HepG2 (cell line): ENCODE measurements at regions not wholly inside any gene's neighbourhood (a gene's known extent, or its start where the extent isn't known, plus 50 kb on each side); places are given as distances from the start of the nearest gene placed in this dataset.

Source experiments
- ATAC-seq: fragments of 200-7000 bp; cut with Tn5 transposase; 3 replicates; pipeline ENCODE4 v1.9.1; 2020; ENCODE audit warnings: mild to moderate bottlenecking, moderate library complexity
- BruUV-seq: library from RNA; stranded (reverse); fragments of 400-500 nt; replicated peaks from 2 replicates; lab custom pipeline; 2021; lab: Mats Ljungman, UMichigan
- CTCF ChIA-PET: fragments of 300-600 bp; formaldehyde crosslinking; extraction: SDS; loops from one replicate; lab custom pipeline; 2021; ENCODE audit warnings: low total read pairs, inconsistent platforms, low intra/inter-chr PET ratio; lab: Yijun Ruan, JAX
- POLR2A ChIA-PET: fragments of 350-600 bp; sonication (Branson Sonifier 250); formaldehyde crosslinking; loops from one replicate; lab custom pipeline; 2020; ENCODE audit warnings: antibody characterized with exemption, inconsistent platforms; lab: Yijun Ruan, JAX
- DNase-seq: peaks from one replicate; pipeline ENCODE4 v3.0.0-alpha.2; 2015; ENCODE audit warnings: low spot score
- FAIRE-seq: peaks from 3 replicates; lab custom pipeline; 2011; peaks lifted over from hg19 to GRCh38; lab: Jason Lieb, UNC
- H2AFZ ChIP-seq: one replicate; pipeline ENCODE4 v1.6.1; 2011; ENCODE audit warnings: low read length, inconsistent platforms
- H3K27ac ChIP-seq: fragments of 300-600 bp; 3 replicates; pipeline ENCODE4 v1.8.0; 2011; ENCODE audit warnings: mixed run types, mild to moderate bottlenecking, mixed read lengths, low read length, inconsistent platforms; ENCODE audit not compliant: insufficient read depth; ENCODE audit errors: extremely low read length
- H3K27me3 ChIP-seq, 2 experiments: fragments of 200-600 bp in 1 of 2; 2 replicates in 1 of 2; 3 replicates in 1 of 2; pipeline versions ENCODE4 v1.6.0 to v1.8.0; 2011; ENCODE audit warnings: low read length in 2 of 2, mild to moderate bottlenecking in 2 of 2, moderate library complexity in 2 of 2, inconsistent platforms in 1 of 2; ENCODE audit not compliant: insufficient read depth in 2 of 2, control insufficient read depth in 1 of 2
- H3K36me3 ChIP-seq, 2 experiments: fragments of 200-600 bp in 1 of 2; replicated peaks in 1 of 2; 2 replicates in 1 of 2; 3 replicates in 1 of 2; pipeline versions ENCODE4 v1.5.1 to v1.8.0; 2011; ENCODE audit warnings: low read length in 2 of 2, inconsistent platforms in 1 of 2; ENCODE audit not compliant: insufficient read depth in 2 of 2, control insufficient read depth in 1 of 2
- H3K4me1 ChIP-seq: 2 replicates; pipeline ENCODE4 v1.5.1; 2012; ENCODE audit warnings: low read length, inconsistent platforms; ENCODE audit not compliant: insufficient read depth
- H3K4me2 ChIP-seq: 2 replicates; pipeline ENCODE4 v1.6.0; 2011; ENCODE audit warnings: low read depth, low read length, inconsistent platforms
- H3K4me3 ChIP-seq, 3 experiments: fragments of 200-600 bp in 1 of 3; sonication (generic), shearing (Covaris generic) in 1 of 3; replicated peaks in 1 of 3; 2 replicates each; pipeline ENCODE4 v1.5.1; 2011 to 2016; ENCODE audit warnings: low read length in 3 of 3, inconsistent platforms in 2 of 3, low read depth in 2 of 3, mild to moderate bottlenecking in 2 of 3, control low read depth in 1 of 3, mixed read lengths in 1 of 3; ENCODE audit not compliant: insufficient read depth in 1 of 3
- H3K79me2 ChIP-seq: one replicate; pipeline ENCODE4 v1.6.1; 2011; ENCODE audit warnings: low read length, inconsistent platforms; ENCODE audit not compliant: insufficient read depth
- H3K9ac ChIP-seq: 2 replicates; pipeline ENCODE4 v1.6.0; 2011; ENCODE audit warnings: mild to moderate bottlenecking, low read depth, low read length, inconsistent platforms; ENCODE audit not compliant: insufficient read depth
- H3K9me3 ChIP-seq: 2 replicates; pipeline ENCODE4 v1.5.1; 2012; ENCODE audit warnings: mild to moderate bottlenecking, low read length
- H4K20me1 ChIP-seq: 2 replicates; pipeline ENCODE4 v1.6.0; 2011; ENCODE audit warnings: inconsistent platforms, mild to moderate bottlenecking, low read length, moderate library complexity; ENCODE audit not compliant: insufficient read depth
- CSRNP2 ChIP-seq: sonication (generic); formaldehyde crosslinking; conservative IDR thresholded peaks from 2 replicates; pipeline ENCODE4 v1.8.0; 2022; ENCODE audit warnings: low read depth, missing genetic modification reagents
- FOXP1 ChIP-seq, 2 experiments: fragments of 450-650 bp in 1 of 2; IDR thresholded peaks; 2 replicates each; pipeline ENCODE4 v1.6.1; 2017 to 2018; ENCODE audit warnings: antibody characterized with exemption in 1 of 2
- HOXA9 ChIP-seq: sonication (generic); formaldehyde crosslinking; IDR thresholded peaks from 2 replicates; pipeline ENCODE4 v1.8.1; 2022; ENCODE audit warnings: missing genetic modification reagents, mild to moderate bottlenecking, moderate library complexity, borderline replicate concordance
- KDM1A ChIP-seq: IDR thresholded peaks from 2 replicates; pipeline ENCODE4 v1.6.1; 2016; ENCODE audit warnings: missing compliant biosample characterization
- PATZ1 ChIP-seq: sonication (generic); formaldehyde crosslinking; IDR thresholded peaks from 2 replicates; pipeline ENCODE4 v1.4.0; 2020; ENCODE audit warnings: missing genetic modification reagents
- RFXANK ChIP-seq: IDR thresholded peaks from 2 replicates; pipeline ENCODE4 v1.6.1; 2016
- SCMH1 ChIP-seq: sonication (generic); formaldehyde crosslinking; IDR thresholded peaks from 2 replicates; pipeline ENCODE4 v1.9.0; 2021; ENCODE audit warnings: missing genetic modification reagents, mild to moderate bottlenecking, borderline replicate concordance
- SOX13 ChIP-seq, 3 experiments: fragments of 450-650 bp in 1 of 3; sonication (generic) in 1 of 3; formaldehyde crosslinking in 1 of 3; IDR thresholded peaks in 2 of 3; conservative IDR thresholded peaks in 1 of 3; 2 replicates each; pipeline versions ENCODE4 v1.5.0 to v1.6.1; 2016 to 2020; ENCODE audit warnings: antibody characterized with exemption in 1 of 3, mild to moderate bottlenecking in 1 of 3, missing compliant biosample characterization in 1 of 3, missing genetic modification reagents in 1 of 3, moderate library complexity in 1 of 3
- SRSF1 ChIP-seq: fragments of 200-400 bp; formaldehyde crosslinking; optimal IDR thresholded peaks from 2 replicates; pipeline ENCODE3; 2017; ENCODE audit warnings: mild to moderate bottlenecking, low read depth, low read length, moderate library complexity
- TAF15 ChIP-seq: fragments of 200-400 bp; formaldehyde crosslinking; IDR thresholded peaks from one replicate; pipeline ENCODE4 v1.6.1; 2018; ENCODE audit warnings: mild to moderate bottlenecking, low read depth, low read length; ENCODE audit not compliant: poor library complexity, severe bottlenecking
- TIGD3 ChIP-seq: sonication (generic); formaldehyde crosslinking; IDR thresholded peaks from 2 replicates; pipeline ENCODE4 v1.5.1; 2020; ENCODE audit warnings: mild to moderate bottlenecking, missing genetic modification reagents, borderline replicate concordance
- TOE1 ChIP-seq: sonication (generic); formaldehyde crosslinking; IDR thresholded peaks from 2 replicates; pipeline ENCODE4 v1.4.0; 2020; ENCODE audit warnings: mild to moderate bottlenecking, missing genetic modification reagents
- ZBTB1 ChIP-seq: sonication (generic); formaldehyde crosslinking; IDR thresholded peaks from 2 replicates; pipeline ENCODE4 v1.4.0; 2020; ENCODE audit warnings: missing genetic modification reagents, borderline replicate concordance
- ZKSCAN8 ChIP-seq: IDR thresholded peaks from 2 replicates; pipeline ENCODE4 v1.6.1; 2016; ENCODE audit warnings: borderline replicate concordance, missing genetic modification reagents, missing compliant biosample characterization
- ZNF235 ChIP-seq: sonication (generic); formaldehyde crosslinking; IDR thresholded peaks from 2 replicates; pipeline ENCODE4 v1.8.1; 2023; ENCODE audit warnings: mild to moderate bottlenecking, missing genetic modification reagents, borderline replicate concordance
- ZNF572 ChIP-seq: sonication (generic); formaldehyde crosslinking; IDR thresholded peaks from 2 replicates; pipeline ENCODE4 v1.5.1; 2020; ENCODE audit warnings: mild to moderate bottlenecking, missing genetic modification reagents
- ZNF614 ChIP-seq: IDR thresholded peaks from 2 replicates; pipeline ENCODE4 v1.6.1; 2018; ENCODE audit warnings: missing biosample characterization, missing genetic modification reagents, inconsistent platforms, borderline replicate concordance
- ZNF639 ChIP-seq: conservative IDR thresholded peaks from 2 replicates; pipeline ENCODE4 v1.6.1; 2018; ENCODE audit warnings: missing genetic modification reagents
- ZSCAN12 ChIP-seq: sonication (generic); formaldehyde crosslinking; IDR thresholded peaks from 2 replicates; pipeline ENCODE4 v1.9.0; 2021; ENCODE audit warnings: mild to moderate bottlenecking, missing genetic modification reagents
- WGBS: methylation state at CpG from one replicate; pipeline ENCODE4 v1.1.6; 2017; ENCODE audit warnings: low lambda C conversion rate; 5-methylcytosine and 5-hydroxymethylcytosine counted together
- in situ Hi-C: cut with HindIII; loops from 2 replicates; pipeline ENCODE4 v1.10.0; 2017; ENCODE audit warnings: low pct_unique_long_range_greater_than_20kb; ENCODE audit not compliant: extremely low pct_ligation_motif_present
- intact Hi-C: fragments of 100-400 bp; cut with micrococcal nuclease; formaldehyde crosslinking; loops from one replicate; pipeline ENCODE4 v1.10.0; 2022; ENCODE audit not compliant: unreplicated experiment

GRCh38 chr13:106261450-106261849 is 274.0 kb downstream of the EFNB2 start:
- Histone ChIP-seq H4K20me1 (no peaks in the 10 kb centered on the region), H2AFZ (no peak overlapping the region)
- TF ChIP-seq KDM1A (CRISPR knock-in tag) (no peak), CSRNP2 (no peak), ZBTB1 (CRISPR knock-in tag) (no peak), HOXA9 (CRISPR knock-in tag) (no peak), RFXANK (CRISPR knock-in tag) (no peak), TIGD3 (CRISPR knock-in tag) (no peak), SCMH1 (CRISPR knock-in tag) (no peak), TAF15 (no peak), ZNF235 (CRISPR knock-in tag) (no peak), SRSF1 (no peak), PATZ1 (CRISPR knock-in tag) (no peak), ZSCAN12 (CRISPR knock-in tag) (no peak), SOX13 (IDR thresholded peaks at IDR 0.05) (no peak), SOX13 (CRISPR knock-in tag; conservative IDR thresholded peaks at IDR 0.05 in 1 of 2, IDR thresholded peaks at IDR 0.05 in 1 of 2) (no peak), ZNF639 (CRISPR knock-in tag) (no peak), FOXP1 (IDR thresholded peaks at IDR 0.05) (no peak), FOXP1 (CRISPR knock-in tag; IDR thresholded peaks at IDR 0.05) (no peak), ZNF572 (no peak), ZKSCAN8 (no peak), ZNF614 (CRISPR knock-in tag) (no peak), TOE1 (no peak)
- TF ChIP-seq, all 625 proteins: peak for 0
- no peak for ATAC-seq
- WGBS, result 3% methylated on average over 7 of the region's 7 CpGs
- Histone ChIP-seq H3K4me1 (no peaks in the 10 kb centered on the region), H3K9ac (no peak overlapping the region), H3K4me2 (no peak overlapping the region), H3K79me2 (no peaks in the 10 kb centered on the region), H3K4me3 (no peak overlapping the region), H3K9me3 (no peaks in the 10 kb centered on the region), H3K27ac (no peak overlapping the region), H3K27me3 (no peaks in the 10 kb centered on the region), H3K36me3 (no peaks in the 10 kb centered on the region)
- no TSS peak for BruUV-seq
- ChIA-PET CTCF (no interaction called here), POLR2A (no interaction called here)
- DNase-seq, result no peak
- FAIRE-seq, result no peak
- intact Hi-C loops (no loop called here), in situ Hi-C loops (no loop called here)
